ENCODE measurements at regions not wholly inside any gene's neighbourhood (a gene's known extent, or its start where the extent isn't known, plus 50 kb on each side); places are given as distances from the start of the nearest gene placed in this dataset.
A peak's percentile ranks its signal among the peaks of the same experiment; 100 is the strongest.
"Not testable (repeated sequence)": the region's sequence is repeated elsewhere in the genome, so short reads cannot be mapped to it uniquely, and the experiment has no call there.

DNA sequence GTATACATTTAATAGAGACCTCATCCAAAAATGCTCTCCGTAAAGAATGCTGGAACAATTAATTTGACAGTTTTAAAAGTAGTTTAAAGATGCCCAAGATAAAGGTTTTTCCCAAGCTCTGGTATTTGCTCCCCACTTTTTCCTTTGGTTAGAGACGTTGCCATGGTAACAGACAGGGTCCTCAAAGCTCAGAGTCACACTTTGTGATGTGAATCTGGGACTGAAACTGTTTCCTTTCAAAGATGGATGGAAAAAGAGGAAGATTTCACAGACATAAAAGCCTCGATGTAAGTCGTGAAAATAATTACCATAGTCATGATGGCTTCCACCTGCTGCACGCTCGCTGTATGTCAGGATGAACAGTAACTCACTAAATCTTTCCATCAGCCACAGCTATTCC is 229.5 kb downstream of the MSX2 start:
- no peak for DNase-seq

DNA sequence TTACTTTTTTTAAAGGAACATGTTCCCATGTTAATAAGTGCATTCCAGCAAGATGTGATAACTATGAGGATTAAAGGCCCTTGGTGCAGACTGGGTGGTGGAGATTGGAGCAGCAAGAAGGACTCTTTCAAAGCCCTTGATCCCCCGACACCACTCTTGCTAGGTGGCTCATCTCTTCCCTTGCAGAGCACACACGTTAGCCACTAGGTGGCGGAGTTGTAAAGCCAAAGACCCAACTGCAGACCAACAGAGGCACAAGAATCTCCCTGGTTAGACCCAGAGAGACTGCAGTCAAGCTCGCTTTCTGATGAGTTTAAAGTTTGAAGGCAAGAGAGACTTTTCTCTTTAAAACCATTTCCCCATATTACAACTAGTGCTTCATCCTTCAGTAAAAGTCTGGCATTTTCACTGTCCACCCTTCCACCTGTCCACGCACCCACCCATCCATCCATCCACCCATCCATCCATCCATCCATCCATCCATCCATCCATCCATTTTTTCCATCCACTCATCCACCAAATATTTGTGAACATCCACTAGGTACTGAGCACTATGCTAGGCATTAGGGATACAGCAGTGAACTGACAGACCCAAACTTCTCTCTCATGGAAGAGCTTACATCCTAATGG is 226.9 kb downstream of the MSX2 start:
- peak; percentile 80 for DNase-seq

DNA sequence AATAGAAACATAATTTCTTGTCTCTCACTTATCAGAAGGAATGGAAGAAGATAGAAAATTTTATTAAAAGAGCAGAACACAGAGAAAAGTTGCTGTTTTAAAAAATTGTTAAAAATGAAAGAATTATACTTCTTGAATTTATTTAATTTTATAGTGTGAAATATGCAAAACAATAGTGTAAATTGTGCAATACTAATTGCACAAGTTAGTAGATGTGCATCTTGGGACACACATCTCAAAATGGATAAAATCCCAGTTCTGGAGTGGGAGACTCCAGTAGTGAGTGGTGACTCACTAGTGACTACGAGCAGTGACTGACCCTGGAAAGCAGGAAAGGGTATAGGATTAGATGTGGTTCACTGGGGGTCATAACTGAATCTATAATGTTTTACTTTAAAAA is 223.2 kb downstream of the MSX2 start:
- DNase-seq, result no peak

DNA sequence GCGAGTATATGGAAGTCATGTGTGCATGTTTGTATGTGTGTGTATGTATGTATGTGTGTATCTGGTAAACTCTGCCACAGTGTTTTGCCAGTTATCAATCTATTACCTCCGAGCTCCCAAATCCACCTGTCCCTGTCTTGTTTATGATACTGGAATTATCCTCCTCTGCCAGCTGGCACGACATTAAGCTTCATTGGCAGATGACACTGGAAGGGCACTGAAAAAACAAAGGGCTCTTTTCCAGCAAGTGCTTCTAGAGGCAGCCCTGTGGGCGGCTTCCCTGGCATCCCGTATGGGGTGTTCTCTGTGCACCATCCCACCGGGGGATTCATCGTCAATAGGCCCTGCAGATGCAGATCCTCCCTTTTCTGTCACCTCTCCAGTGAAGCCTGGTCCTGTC is 221.5 kb downstream of the MSX2 start:
- no peak for DNase-seq

DNA sequence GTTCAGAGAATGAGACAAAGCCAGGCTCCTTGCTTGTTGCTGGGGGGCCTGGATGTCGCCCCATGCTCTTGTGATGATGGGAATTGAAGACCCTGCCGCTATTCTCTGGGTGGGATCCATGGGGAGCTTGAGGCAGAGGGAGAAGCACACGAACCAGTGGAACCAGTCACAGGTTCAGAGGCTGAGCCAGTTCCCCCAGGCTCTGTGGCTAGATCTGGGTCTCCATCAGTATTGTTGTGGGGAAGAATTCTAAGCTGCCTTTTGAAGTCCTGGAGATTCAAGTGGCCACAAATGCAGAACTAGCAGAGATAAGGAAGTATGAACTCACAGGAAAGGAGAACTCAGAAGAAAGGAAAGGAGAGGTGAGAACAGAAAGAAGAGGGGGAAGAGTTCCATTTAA is 219.4 kb downstream of the MSX2 start:
- DNase-seq, result no peak

DNA sequence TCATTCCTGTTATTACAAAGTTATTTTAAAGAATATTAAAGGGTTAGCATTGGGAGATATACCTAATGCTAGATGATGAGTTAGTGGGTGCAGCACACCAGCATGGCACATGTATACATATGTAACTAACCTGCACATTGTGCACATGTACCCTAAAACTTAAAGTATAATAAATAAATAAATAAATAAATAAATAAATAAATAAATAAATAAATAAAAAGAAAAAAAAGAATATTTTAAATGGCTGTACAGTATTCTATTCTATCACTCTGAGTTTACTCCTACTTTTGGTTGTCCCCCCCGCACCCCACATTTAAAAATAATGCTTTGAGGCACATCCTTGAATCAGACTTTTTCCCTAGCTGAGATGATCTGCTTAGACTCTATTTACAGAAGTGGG is 218.6 kb downstream of the MSX2 start:
- DNase-seq, result not testable (repeated sequence)

DNA sequence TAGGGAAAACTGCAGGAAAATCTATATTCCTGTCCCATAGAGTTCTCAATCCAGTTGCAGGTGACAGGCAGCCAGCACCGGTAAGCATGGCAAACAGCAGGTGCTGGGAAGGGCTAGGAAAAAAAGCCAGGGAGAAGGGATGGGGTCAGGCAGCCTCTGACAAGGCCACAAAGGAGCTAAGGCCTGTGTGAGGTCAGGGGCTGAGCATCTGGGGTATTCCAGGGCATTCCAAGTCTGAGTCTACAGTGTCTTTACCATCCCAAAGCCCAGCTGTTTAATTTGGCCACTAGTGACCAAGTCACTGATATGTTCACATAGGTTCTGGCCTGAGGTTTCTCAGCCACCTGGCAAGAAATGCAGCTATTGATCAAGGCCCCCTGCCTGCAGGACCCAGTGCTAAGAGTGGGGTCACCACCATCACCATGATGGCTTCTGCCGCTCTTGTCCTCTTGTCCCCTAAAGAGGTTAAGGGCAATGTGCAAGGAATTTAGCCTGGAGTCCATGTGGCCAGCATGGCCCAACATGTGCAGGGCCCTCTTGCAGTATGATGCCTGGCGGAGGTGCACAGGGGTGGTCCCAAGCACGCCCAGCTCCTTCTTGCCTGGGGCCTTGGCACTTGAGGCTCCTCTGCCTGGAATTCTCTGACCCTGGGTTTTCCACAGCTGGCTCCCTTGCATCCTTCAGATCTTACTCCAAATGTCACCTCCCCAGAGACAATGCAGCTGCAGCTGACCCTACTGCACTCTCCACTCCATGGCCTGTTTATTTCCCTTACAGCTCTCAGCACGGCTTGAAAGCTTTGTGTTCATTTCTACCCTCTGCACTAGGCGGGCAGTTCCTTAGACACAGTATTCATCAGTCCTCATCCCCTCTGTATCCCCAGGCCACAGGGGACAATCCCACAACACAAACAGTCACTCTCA is 213.1 kb downstream of the MSX2 start:
- DNase-seq, result no peak

DNA sequence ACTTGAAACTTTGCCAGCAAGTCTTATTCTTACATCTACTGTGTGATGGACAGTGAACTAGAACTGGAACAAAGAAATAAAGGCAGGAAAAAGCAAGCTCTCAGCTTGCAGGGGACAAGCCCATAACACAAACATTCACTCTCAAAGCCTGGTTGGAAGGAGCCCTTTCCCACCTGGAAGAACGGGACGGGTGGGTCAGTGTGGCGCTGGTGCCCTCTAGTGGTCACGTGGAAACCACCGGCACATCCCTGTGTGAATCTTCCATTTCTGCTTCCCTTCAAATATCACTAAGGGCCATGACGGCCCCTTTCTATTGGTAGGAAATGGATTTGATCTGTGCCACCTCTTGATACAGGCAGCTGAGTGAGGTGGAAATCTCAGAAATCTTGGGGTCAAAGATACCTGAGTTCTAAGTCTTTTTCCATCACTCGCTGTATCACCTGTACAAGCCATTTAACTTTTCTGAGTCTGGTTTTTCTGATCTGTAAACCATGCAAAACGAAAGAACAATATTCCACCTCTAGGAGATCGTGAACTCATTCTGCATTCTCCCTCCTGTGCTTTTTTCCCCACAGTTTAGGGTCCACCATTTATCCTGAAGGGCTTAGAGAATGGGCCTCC is 211.6 kb downstream of the MSX2 start:
- DNase-seq, result peak; percentile 75

DNA sequence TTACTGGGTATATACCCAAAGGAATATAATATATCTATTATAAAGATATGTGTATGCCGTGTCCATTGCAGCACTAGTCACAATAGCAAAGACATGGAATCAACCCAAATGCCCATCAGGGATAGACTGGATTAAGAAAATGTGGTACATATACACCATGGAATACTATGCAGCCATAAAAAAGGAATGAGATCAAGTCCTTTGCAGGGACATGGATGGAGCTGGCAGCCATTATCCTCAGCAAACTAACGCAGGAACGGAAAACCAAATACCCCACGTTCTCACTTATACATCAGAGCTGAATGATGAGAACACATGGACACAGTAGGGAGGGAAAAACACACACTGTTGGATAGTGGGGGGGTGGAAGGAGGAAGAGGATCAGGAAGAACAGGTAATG is 206.7 kb downstream of the MSX2 start:
- DNase-seq, result not testable (repeated sequence)

DNA sequence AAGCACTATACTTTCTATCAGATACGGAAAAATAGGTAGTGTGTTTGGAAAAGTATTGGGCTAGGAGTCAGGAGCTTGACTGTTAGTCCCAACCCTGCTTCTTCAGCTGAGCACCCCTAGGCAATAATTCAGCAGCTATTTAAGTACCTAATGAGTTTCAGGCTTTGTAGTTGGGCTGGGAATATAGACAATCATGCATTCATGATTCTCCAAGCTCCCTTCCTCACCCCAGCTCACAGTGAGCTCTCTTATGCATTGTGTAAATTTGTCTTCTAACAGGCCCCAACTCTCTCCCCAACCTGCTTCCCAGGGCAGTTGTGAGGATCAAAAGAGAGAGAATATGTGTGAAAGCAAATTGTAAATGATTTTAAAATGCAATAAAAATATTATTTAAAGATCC is 201.2 kb downstream of the MSX2 start:
- no peak for DNase-seq

DNA sequence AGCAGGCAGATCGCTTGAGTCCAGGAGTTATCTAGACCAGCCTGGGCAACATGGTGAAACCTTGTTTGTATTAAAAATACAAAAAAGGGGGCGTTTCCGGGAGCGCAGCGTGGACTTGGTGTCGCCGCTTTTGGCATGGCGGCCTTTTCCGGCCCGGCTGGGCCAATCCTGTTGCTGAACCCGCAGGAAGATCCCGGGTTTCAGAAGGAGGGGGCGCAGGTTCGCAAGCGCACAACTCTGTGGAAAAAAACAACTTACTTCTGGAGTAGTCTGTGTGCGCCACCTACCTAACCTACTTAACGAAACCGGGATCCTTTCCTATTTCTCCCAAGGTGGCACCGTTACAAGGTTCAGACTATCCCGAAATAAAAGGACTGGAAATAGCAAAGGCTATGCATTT is 198.6 kb downstream of the MSX2 start:
- no peak for DNase-seq

DNA sequence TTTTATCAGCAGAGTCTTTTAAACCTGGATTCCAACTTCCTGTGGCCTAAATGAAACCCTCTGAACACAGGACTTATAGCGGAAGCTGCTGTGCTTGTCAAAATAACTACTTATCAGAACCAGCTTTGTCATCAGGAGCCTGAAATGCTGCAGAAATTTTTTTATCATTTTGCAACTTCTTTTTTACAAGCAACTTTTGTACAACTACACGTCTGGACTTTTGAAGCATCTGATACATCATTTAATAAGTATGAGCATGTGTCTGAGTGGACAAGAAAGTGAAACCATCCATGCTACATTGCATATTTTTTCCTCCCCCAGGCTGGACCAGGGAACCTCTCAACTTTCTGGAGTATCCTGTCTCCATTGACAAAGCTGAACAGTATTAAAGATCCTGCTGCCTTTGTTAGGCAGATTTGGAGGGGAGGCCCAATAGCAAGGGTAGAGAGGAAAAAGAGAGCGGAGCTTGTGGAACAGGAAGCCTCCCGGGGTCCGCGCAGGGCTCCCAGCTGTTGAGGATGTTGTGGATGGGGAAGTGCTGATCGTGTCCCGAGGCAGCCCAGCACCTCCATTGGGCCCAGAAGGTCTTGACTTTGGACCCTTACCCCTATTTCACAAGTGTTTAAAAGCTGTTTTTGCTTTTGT is 196.6 kb downstream of the MSX2 start:
- no peak for DNase-seq

DNA sequence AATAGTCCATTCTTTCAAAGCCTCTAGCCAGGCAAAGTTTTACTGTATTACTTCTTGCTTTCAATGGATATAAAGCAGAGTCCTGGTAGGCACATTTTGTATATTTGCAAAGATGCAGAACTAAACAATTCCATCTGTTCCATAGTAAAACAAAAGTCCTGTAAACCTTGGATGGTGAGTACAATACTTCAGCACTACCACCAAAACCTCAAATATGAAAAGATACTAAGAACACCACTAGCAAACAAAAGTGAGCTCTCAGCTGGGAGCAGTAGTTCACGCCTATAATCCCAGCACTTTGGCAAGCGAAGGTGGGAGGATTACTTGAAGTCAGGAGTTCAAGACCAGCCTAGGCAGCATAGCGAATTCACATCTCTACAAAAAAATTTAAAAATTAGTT is 195.0 kb downstream of the MSX2 start:
- DNase-seq, result no peak

DNA sequence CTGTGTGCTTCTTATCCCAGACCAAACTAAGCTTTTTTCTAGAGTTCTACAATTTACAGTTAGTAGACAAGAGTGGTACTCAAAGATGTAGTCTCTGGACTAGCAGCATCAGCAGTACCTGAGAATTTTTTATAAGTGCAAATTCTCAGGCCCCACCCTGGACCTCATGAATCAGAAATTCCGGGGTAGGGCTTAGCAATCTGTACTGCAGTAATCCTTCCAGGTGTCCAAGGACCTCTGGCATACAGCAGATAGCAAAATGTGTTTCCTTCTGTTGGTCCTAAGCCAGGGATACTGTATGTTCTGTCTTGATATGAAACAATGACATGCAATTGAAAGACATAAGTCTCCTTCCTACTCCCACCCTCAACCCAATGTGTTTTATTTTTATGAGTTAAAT is 194.3 kb downstream of the MSX2 start:
- no peak for DNase-seq

DNA sequence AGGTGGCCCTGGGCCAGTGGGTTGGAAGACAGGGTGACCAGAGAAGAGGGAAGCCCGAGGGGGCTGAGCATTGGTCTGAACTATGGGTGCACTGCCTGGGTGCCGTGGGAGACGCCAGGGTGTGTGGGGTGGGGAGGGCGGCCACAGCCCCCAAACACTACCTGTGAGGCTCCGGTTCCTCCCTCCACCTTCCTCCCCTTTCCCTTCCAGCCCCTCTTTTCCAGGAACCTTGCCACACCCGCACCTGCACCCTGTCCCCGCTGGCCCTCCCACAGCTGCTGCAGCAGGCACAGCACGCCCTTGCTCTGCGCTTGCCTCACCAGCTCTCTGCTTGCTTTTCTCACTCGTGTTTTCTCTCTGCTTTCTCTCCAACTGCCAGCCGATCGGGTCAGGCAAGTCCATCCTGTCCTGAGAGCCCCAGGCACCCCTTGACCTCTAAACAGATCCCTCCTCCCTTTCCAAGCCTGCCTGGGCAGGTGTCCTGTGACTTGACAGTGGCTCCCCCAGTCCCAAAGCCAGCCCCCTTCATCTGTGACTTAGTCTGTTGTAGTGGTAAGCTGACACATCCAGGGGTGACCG is 193.7 kb downstream of the MSX2 start:
- DNase-seq, result no peak

DNA sequence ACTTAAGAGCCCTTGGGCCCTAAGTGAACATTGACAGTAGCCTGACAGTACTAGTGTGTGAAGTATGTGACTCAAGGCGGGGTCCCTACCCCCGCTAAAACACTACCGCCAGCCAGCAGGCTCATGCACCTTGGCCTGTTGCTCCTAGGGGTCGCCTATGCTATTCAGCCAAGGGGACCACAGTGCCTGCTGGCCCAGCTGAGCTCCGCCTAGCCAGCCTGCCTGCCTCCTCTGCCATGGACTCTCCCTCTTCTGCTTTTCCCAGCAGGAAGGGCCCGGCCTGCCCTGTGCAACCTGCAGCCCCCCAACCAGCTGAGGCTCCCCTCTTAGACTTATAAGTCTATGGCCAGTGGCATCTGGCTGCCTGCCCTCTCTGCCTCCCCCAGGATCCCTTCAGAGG is 193.1 kb downstream of the MSX2 start:
- not testable (repeated sequence) for DNase-seq

DNA sequence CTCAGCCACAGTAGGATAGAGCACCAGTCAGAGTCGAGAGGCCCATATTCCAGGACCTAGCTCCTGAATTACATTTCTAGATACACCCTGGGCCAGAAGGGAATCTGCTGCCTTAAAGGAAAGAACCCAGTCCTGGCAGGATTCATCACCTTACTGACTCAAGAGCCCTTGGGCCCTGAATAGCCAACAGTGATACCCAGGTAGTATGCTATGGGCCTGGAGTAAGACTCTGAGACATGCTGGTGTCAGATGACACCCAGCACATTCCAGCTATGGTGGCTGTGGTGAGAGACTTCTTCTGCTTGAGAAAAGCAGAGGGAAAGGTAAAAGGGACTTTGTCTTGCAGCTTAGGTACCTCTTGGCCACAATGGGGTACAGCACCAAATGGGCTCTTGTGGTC is 192.5 kb downstream of the MSX2 start:
- DNase-seq, result not testable (repeated sequence)

DNA sequence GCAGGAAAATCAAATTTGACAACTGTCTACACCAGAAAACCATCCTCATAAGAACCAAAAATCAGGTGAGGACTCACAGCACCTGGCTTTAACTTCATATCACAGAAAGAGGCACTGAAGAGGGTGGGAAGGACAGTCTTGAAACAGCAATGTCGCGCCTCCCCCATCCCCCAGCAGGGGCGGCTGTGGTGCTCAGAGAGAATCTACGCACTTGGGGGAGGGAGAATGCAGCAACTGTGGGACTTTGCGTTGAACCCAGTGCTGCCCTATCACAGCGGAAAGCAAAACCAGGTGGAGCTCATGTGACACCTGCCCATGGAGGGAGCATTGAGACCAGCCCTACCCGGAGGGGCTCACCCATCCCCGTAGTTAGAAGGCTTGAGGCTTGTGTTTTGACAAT is 191.8 kb downstream of the MSX2 start:
- no peak for DNase-seq

DNA sequence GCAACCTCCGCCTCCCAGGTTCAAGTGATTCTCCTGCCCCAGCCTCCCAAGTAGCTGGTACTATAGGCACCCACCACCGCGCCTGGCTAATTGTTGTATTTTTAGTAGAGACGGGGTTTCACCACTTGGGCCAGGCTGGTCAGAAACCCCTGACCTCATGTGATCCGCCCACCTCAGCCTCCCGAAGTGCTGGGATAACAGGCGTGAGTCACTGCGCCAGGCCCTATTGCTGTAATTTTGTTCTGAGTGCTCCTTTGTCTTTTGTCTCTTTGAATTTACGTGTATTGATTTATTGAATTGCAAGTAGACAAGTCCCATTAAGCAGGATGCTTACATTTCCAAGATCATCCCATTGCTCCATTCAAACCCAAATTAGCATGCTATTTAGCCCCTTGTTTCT is 186.7 kb downstream of the MSX2 start:
- no peak for DNase-seq

DNA sequence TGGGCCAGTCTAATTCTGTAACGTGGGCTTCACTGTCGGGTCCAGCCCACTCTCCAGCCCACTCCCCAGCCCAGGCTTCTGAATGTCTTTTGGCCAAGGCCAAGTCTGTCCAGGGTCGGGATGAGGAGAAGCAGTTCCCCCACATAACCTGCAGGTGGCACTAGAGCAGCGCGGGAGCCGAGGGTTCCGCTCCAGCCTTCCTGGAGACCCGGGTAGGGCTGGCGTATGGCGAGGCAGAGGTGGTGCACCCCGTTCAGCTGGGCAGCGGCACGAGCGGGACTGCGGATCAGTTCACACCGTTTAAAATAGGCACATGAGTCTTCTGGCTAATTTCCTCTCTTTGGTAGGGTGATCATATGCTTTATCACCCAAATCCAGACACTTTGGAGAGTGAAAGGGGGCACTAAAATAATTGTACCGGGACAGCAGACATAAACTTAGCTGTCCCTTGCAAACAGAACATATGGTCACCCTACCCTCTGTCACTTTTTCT is 185.9 kb downstream of the MSX2 start:
- peak; percentile 81 for DNase-seq

DNA sequence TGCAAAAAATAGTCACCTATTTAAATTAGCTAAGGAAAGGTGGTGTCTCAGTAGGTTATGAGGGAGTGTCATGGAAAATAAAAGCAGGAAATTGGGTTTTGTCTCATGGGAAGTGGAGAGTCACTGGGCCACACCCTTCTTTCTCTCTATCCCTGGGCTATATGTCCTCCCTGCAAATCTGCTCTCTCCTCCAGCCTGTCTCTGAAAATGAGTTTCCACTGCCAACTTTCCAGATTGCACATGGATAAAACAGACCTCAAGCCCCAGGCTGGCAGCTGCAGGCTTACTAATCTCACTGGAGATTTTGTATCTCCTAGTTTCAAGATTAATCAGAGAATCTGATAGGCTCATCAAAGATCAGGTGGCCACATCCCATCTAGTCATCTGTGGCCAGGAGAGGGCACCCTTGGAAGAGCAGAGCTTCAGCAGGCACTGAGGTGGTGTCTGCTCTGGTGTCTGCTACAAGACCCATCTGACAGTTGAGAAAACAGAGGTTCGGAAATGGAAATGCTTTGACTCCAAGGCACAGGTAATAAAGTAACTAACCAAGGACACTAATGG is 178.9 kb downstream of the MSX2 start:
- no peak for DNase-seq

DNA sequence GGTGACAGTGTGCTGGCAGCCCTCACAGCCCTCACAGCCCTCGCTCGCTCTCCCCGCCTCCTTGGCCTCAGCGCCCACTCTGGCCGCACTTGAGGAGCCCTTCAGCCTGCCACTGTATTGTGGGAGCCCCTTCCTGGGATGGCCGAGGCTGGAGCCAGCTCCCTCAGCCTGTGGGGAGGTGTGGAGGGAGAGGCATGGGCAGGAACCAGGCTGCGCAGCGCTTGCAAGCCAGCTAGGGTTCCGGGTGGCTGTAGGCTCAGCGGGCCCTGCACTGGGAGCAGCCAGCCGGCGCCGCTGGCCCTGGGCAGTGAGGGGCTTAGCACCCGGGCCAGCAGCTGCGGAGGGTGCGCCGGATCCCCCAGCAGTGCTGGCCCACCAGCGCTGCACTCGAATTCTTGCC is 177.0 kb downstream of the MSX2 start:
- no peak for DNase-seq
